Endothelial cell of umbilical vein (primary cell): ENCODE measurements at regions not wholly inside any gene's neighbourhood (a gene's known extent, or its start where the extent isn't known, plus 50 kb on each side); places are given as distances from the start of the nearest gene placed in this dataset.

Experiments used
- BruUV-seq: library from RNA; stranded (reverse); fragments of 400-500 nt; replicated peaks from 2 replicates; lab custom pipeline; 2021; lab: Mats Ljungman, UMichigan
- CTCF ChIA-PET: fragments of 300-600, 350-600 bp; sonication (Branson Sonifier 250); formaldehyde crosslinking; loops from one replicate; lab custom pipeline; 2021; ENCODE audit warnings: antibody characterized with exemption, inconsistent platforms; lab: Charles Lee
- POLR2A ChIA-PET: fragments of 300-600, 350-600 bp; sonication (Branson Sonifier 250); formaldehyde crosslinking; loops from one replicate; lab custom pipeline; 2021; ENCODE audit warnings: antibody characterized with exemption, inconsistent platforms; lab: Charles Lee
- DNase-seq: peaks from one replicate; pipeline ENCODE4 v3.0.0-alpha.2; 2011; ENCODE audit warnings: low read depth, low spot score
- FAIRE-seq: peaks from 2 replicates; lab custom pipeline; 2011; peaks lifted over from hg19 to GRCh38; lab: Jason Lieb, UNC
- H2AFZ ChIP-seq: 2 replicates; pipeline ENCODE4 v1.6.0; 2012; ENCODE audit warnings: low read depth, low read length, control low read depth, inconsistent platforms
- H3K27ac ChIP-seq: 2 replicates; pipeline ENCODE4 v1.5.1; 2011; ENCODE audit warnings: low read depth, mild to moderate bottlenecking, control low read depth, low read length, moderate library complexity; ENCODE audit not compliant: insufficient read depth
- H3K27me3 ChIP-seq, 2 experiments: 2 replicates each; pipeline versions ENCODE4 v1.6.0 to v1.6.1; 2011; ENCODE audit warnings: low read length in 2 of 2, mixed read lengths in 1 of 2; ENCODE audit not compliant: control insufficient read depth in 2 of 2, insufficient read depth in 2 of 2
- H3K36me3 ChIP-seq, 2 experiments: 2 replicates in 1 of 2; 3 replicates in 1 of 2; pipeline ENCODE4 v1.5.1; 2011; ENCODE audit warnings: low read length in 2 of 2, mild to moderate bottlenecking in 1 of 2, moderate library complexity in 1 of 2; ENCODE audit not compliant: control insufficient read depth in 2 of 2, insufficient read depth in 2 of 2; ENCODE audit errors: extremely low read depth in 1 of 2
- H3K4me1 ChIP-seq: 3 replicates; pipeline ENCODE4 v1.5.1; 2011; ENCODE audit warnings: mild to moderate bottlenecking, low read length; ENCODE audit not compliant: control insufficient read depth, insufficient read depth; ENCODE audit errors: extremely low read depth
- H3K4me2 ChIP-seq: 2 replicates; pipeline ENCODE4 v1.6.1; 2011; ENCODE audit warnings: low read length, control low read depth, mixed read lengths; ENCODE audit not compliant: insufficient read depth
- H3K4me3 ChIP-seq, 3 experiments: fragments of 200-600 bp in 1 of 3; sonication (generic), shearing (Covaris generic) in 1 of 3; replicated peaks in 1 of 3; 2 replicates each; pipeline ENCODE4 v1.5.1; 2011 to 2016; ENCODE audit warnings: control low read depth in 3 of 3, low read length in 3 of 3, mild to moderate bottlenecking in 2 of 3, inconsistent platforms in 1 of 3, low read depth in 1 of 3, moderate library complexity in 1 of 3; ENCODE audit not compliant: insufficient read depth in 1 of 3
- H3K79me2 ChIP-seq: 2 replicates; pipeline ENCODE4 v1.6.0; 2012; ENCODE audit warnings: low read length, inconsistent platforms; ENCODE audit not compliant: control insufficient read depth, insufficient read depth
- H3K9ac ChIP-seq: replicated peaks from 2 replicates; pipeline ENCODE3; 2011; ENCODE audit warnings: low read length, control low read depth; ENCODE audit not compliant: insufficient read depth; ENCODE audit errors: extremely low read depth
- H3K9me1 ChIP-seq: replicated peaks from 3 replicates; pipeline ENCODE4 v1.6.0; 2011; ENCODE audit warnings: mild to moderate bottlenecking, low read length; ENCODE audit not compliant: control insufficient read depth, insufficient read depth; ENCODE audit errors: extremely low read depth
- H3K9me3 ChIP-seq: replicated peaks from 2 replicates; pipeline ENCODE4 v1.5.1; 2012; ENCODE audit warnings: low read length, inconsistent platforms; ENCODE audit not compliant: control insufficient read depth, insufficient read depth
- H4K20me1 ChIP-seq: replicated peaks from 2 replicates; pipeline ENCODE3; 2011; ENCODE audit warnings: mild to moderate bottlenecking, low read length; ENCODE audit not compliant: control insufficient read depth, insufficient read depth; ENCODE audit errors: extremely low read depth
- CTCF ChIP-seq, 2 donors: IDR thresholded peaks; 1 replicate in 1 of 2; 2 replicates in 1 of 2; pipeline ENCODE4 v1.5.1; 2011; ENCODE audit warnings: low read length in 2 of 2, mild to moderate bottlenecking in 2 of 2, moderate library complexity in 2 of 2, control low read depth in 1 of 2, inconsistent platforms in 1 of 2, low read depth in 1 of 2; ENCODE audit not compliant: insufficient read depth in 1 of 2; ENCODE audit errors: extremely low read depth in 1 of 2
- EZH2 ChIP-seq: IDR thresholded peaks from 2 replicates; pipeline ENCODE4 v1.6.1; 2012; ENCODE audit warnings: borderline replicate concordance, low read depth, mild to moderate bottlenecking, moderate library complexity, low read length, inconsistent platforms; ENCODE audit not compliant: severe bottlenecking
- FOS ChIP-seq: IDR thresholded peaks from 2 replicates; pipeline ENCODE4 v1.6.1; 2011; ENCODE audit warnings: mild to moderate bottlenecking, low read length, moderate library complexity, borderline replicate concordance; ENCODE audit not compliant: insufficient read depth
- GATA2 ChIP-seq: IDR thresholded peaks from 2 replicates; pipeline ENCODE4 v1.7.0; 2011; ENCODE audit warnings: low read depth, mild to moderate bottlenecking, moderate library complexity, mixed read lengths, low read length; ENCODE audit not compliant: insufficient read length, insufficient read depth
- JUN ChIP-seq: IDR thresholded peaks from 2 replicates; pipeline ENCODE4 v1.6.1; 2011; ENCODE audit warnings: borderline replicate concordance, low read depth; ENCODE audit not compliant: insufficient read length, insufficient read depth
- MAX ChIP-seq: IDR thresholded peaks from 2 replicates; pipeline ENCODE4 v1.6.1; 2011; ENCODE audit not compliant: insufficient read depth, insufficient read length
- MYC ChIP-seq: IDR thresholded peaks from one replicate; pipeline ENCODE4 v1.6.1; 2011; ENCODE audit warnings: mild to moderate bottlenecking, low read depth, low read length
- POLR2A ChIP-seq: IDR thresholded peaks from 2 replicates; pipeline ENCODE4 v1.6.1; 2012; ENCODE audit warnings: low read depth, mild to moderate bottlenecking, control low read depth, low read length
- POLR2AphosphoS5 ChIP-seq: IDR thresholded peaks from 2 replicates; pipeline ENCODE4 v1.6.1; 2012; ENCODE audit warnings: low read depth, mild to moderate bottlenecking, control low read depth, low read length, moderate library complexity; ENCODE audit not compliant: insufficient read depth
- dilution Hi-C: fragments of 300-500 bp; cut with MboI; formaldehyde crosslinking; loops from one replicate; pipeline ENCODE4 v1.15.0; 2019; ENCODE audit warnings: low sequenced_read_pairs; ENCODE audit not compliant: extremely low pct_ligation_motif_present
- intact Hi-C: fragments of 100-400 bp; cut with micrococcal nuclease; formaldehyde crosslinking; loops from one replicate; pipeline ENCODE4 v1.10.0; 2022

- Histone ChIP-seq H3K36me3 (no peaks in the 10 kb centered on the region), H3K4me3 (no peak overlapping the region), H2AFZ (no peak overlapping the region), H3K4me1 (no peaks in the 10 kb centered on the region), H3K9me1 (no peaks in the 10 kb centered on the region), H3K9ac (no peak overlapping the region), H3K27me3 (no peaks in the 10 kb centered on the region), H3K79me2 (no peaks in the 10 kb centered on the region), H4K20me1 (no peaks in the 10 kb centered on the region), H3K9me3 (no peaks in the 10 kb centered on the region), H3K27ac (no peak overlapping the region), H3K4me2 (no peak overlapping the region)
- CTCF ChIA-PET: no interaction called here
- TF ChIP-seq MAX (no peak), MYC (no peak), JUN (no peak), GATA2 (no peak), EZH2 (no peak), POLR2A (no peak), CTCF (IDR thresholded peaks at IDR 0.05; ENCODE audit: extremely low read depth in 1 of 2, insufficient read depth in 1 of 2, low read depth in 1 of 2, low read length in 2 of 2) (no peak), POLR2AphosphoS5 (no peak), FOS (no peak)
- dilution Hi-C loops: no loop called here
- DNase-seq (no peak), FAIRE-seq (no peak)
- POLR2A ChIA-PET: no interaction called here
- intact Hi-C loops: loop anchor here (10.0 kb wide), 1 partner anchor 105 kb away; no protein-coding TSS in a partner anchor
- BruUV-seq: no TSS peak
These were observed 84.8 kb upstream of the FICD start for GRCh38 chr12:108430245-108430644.
